Embryonic facial prominence (tissue), 1 donor: ENCODE measurements at regions not wholly inside any gene's neighbourhood (a gene's known extent, or its start where the extent isn't known, plus 50 kb on each side); places are given as distances from the start of the nearest gene placed in this dataset.
"Not testable (repeated sequence)": the region's sequence is repeated elsewhere in the genome, so short reads cannot be mapped to it uniquely, and the experiment has no call there.

Source experiments
- DNase-seq: peaks from one replicate; pipeline ENCODE4 v3.0.0-alpha.2; 2016; ENCODE audit errors: extremely low spot score

DNA sequence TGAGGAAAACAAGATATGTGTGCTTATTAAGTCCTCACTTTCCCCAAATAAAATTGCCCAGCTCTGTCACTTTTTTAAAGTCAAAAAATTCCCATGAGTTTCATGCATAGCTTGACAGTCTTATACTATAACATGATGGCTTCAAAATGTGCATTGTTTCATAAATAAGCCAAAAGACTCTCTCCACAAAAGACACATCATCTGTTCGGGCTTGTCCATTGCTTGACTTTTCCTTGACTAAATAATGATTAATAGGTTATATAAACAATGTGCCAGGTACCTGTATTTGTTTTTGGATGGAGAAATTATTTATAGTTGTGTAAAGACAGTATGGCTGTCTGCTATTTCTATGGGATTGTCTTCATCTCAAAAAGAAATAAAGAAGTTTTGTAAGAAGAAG, 329.2 kb upstream of the KLF3 start:
- DNase-seq, result no peak

DNA sequence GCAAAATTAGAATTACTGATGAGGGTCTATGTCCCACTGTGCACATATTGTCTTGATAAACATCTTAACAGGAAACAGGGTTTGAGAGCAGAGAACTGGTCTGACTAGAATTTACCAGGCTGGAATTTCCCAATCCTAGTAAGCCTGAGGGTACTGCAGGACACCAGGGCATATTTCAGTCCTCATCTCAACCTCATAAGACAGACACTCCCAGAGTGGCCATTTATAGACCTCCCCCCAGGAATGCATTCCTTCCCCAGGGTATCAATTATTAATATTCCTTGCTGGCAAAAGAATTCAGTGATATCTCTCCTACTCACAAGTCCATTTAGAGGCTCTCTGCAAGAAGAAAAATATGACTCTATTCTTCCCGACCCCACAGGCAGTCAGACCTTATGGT, 325.1 kb upstream of the KLF3 start:
- DNase-seq, result not testable (repeated sequence)

DNA sequence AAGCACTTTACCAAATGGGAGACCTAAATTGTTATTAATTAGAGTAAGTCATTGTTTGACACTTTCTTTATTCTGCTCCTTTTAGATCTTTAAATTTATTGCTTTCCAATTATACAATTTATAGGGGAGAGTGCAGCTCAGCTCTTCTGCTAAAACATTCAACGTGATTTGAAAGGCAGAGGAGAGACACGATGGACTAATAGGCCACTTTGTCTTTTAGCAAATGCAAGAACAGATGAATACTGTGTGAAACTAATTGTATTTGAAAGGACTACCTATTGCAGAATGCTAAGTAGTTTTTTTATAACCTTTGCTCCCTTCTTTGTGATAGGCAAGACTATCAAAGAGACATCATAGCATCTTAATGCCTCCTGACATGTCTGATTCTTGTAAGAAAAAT, 320.4 kb upstream of the KLF3 start:
- no peak for DNase-seq

DNA sequence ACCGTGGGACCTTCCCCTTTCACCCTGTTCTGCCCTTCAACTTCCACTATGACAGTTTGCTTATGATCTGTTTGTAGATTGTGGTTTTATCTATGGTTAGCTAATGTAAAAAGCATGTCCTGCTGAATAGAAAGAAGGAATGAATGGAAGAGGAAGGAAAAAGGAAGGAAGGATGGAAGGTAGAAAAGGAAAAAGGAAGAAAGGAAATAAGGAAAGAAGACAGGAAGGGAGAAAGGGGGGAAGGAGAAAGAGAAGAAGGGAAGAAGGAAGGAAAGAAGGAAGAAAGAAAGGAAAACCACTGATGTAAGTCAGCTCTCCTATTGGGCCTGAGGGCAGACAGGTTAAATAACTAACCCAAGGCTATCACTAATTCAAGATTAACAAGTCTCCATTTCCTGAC, 319.1 kb upstream of the KLF3 start:
- DNase-seq, result no peak

DNA sequence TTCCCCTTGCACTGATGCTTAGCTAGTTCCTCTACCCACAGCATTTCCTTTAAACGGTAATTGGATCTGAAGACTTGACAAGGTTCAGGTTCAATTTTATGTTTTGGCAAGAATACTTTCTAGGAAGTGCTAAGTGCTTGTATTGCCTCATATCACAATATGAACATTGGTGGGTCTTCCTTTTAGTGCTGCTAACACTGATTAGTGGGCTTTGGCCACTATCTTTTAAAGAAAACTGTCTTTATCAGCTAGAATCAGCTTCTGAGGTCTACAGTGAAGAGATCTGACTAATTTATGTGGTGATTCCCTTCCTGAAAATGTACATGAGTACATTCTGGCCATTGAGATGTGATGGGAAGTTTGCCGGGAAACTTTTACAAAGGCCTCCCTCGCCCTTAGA, 316.7 kb upstream of the KLF3 start:
- no peak for DNase-seq

DNA sequence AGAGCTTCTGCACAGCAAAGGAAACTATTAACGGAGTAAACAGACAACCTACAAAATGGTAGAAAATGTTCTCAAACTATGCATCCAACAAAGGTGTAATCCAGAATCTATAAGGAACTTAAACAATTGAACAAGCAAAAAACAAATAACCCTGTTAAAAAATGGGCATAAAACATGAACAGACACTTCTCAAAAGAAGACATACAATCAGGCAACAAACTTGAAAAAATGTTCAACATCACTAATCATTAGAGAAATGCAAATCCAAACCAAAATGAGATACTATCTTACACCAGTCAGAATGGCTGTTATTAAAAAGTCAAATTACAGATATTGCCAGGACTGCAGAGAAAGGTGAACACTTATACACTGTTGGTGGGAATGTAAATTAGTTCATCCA, 309.6 kb upstream of the KLF3 start:
- DNase-seq, result no peak

DNA sequence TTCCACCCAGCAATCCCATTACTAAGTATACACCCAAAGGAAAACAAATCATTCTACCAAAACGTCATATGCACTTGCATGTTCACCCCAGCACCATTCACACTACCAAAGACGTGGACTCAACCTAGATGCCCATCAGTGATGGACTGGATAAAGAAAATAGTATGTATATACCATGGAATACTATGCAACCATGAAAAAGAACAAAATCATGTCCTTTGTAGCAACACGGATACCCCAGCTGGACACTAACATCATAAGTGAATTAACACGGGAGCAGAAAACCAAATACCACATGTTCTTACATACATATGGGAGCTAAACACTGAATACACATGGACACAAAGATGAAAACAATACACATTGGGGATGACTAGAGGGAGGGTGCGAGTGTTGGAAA, 309.1 kb upstream of the KLF3 start:
- no peak for DNase-seq

DNA sequence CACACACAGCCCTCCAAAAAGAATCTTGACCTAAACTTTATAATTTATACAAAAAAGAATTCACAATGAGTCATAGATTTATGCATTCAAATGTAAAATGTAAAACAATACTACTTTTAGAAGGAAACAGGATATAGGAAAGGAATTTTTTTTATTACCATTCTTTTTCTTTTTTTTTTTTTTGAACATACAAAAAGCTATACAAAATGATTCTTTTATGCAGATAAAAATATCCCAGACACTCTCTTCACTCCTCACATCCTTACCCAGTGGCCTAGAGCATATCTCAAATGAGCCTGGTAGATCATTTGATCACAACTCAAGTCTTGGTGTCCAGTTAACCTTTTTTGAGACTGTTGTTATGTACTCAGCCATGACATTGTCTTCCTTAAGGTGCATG, 307.3 kb upstream of the KLF3 start:
- DNase-seq, result no peak

DNA sequence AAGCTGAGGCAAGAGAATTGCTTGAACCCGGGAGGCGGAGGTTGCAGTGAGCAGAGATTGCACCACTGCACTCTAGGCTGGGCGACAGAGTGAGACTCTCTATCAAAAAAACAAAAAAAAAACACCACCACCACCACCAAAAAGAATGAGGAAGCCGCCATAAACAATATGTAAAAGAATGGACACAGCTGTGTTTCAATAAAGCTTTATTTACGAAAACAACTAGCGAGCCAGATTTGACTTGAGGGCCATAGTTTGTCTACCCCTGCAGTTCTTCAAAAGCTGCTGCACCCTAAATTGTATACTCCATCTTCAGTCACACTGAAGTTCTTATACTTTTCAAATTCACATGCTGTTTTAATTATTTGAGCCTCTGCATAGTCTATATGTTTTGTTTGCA, 306.5 kb upstream of the KLF3 start:
- no peak for DNase-seq

DNA sequence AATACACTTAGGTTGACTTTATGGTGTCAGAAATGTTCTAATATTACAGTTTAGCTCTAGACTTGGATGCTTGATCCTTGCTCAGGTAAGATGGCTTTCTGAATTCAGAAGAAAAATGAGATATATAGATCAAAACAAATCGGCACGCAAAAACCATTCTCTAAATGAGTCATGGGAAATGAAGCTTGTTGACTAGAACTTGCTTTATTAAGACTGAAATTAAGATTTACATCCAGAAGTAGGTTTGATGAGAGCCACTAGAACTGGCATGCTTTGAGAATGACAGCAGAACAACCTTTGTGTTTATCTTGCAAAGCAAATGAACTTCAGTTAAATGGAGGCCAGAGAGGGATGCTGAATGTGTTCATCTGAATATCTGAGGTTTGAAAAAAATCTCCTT, 304.9 kb upstream of the KLF3 start:
- DNase-seq, result no peak

DNA sequence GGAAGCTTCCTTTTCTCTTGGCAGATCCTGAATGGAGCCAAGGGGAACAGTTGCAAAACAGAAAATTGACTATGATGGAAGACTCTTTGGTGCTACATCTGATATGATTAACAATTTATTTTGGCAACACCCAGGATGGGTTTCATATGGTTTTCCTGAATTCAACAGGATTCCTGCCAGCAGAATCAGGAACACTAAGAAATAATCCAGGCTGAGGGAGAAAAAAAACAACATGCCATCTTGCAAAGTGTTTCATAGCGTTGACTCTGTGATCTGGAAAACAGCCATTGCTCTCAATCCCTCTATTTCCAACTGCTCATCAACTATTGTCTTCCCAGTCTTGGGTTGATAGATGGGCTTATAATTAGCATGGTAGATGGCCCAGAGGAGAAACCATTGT, 303.8 kb upstream of the KLF3 start:
- no peak for DNase-seq

DNA sequence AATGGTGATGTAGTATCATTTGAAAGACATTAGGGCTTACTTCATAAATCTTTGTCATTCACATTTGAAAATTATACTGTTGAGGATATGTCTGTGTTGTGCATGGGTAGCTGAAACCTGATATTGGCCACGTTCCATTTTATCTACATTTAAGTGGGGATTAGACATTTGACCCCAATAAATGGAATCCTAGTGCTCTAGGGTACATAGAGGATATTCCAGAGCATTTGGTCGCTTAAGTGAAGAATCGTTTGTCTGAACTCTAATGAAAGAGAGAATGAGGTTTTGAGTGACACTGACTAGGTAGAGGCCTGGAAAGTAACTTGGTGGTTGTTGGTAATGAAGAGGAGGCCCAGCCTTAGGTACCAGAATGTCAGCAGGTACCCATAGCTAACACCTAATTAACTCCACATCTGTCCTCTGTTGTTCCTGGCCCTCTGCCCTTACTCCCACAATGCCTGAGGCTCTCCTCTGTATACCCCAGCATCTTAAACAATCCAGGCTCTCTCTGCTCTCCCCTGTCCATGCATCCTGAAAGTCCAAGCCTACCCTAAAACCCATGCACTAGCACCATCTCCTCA, 299.5 kb upstream of the KLF3 start:
- no peak for DNase-seq

DNA sequence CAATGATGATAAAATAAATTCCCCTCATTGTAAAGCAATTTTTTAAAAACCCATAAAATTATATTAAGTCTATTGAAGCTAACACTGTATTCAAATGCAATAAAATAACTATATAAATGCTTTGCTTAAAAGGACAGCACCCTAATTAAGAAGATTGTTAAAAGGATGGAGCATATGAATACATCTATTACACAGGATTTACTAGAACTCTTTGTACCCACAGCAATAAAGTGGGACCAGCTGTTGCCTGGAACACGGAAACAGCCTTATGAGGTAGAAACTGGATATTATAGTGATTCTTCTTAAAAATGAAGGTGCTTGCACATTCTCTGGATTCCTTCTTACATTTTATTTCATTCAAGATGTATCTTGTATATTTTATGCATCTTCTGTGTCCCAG, 298.7 kb upstream of the KLF3 start:
- DNase-seq, result no peak

DNA sequence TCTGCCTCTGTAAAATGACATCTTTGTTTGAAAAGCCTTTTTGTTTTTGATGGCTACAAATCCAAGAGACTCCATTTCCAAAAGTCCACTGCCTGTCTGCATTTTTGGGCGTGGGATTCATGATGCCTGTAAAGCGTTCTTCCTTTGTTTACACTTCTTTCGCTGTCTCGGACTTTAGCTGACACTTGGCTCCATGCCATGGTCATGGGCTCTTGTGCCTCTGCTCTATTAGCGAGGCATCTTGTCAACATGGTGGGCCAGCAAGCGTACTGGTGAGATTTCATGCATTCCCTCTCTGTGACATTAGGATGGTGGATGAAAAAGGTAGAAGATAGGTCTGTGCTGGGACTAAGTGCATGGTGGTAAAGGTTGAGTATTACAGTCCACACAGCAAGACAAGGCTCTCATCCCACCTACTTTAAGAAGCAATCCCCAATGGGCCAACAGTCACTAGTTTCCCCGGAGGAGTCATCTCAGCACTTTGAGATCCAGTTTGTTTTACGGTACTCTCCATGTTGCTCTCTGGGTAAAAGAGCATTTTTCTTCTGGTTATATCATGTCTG, 298.2 kb upstream of the KLF3 start:
- no peak for DNase-seq

DNA sequence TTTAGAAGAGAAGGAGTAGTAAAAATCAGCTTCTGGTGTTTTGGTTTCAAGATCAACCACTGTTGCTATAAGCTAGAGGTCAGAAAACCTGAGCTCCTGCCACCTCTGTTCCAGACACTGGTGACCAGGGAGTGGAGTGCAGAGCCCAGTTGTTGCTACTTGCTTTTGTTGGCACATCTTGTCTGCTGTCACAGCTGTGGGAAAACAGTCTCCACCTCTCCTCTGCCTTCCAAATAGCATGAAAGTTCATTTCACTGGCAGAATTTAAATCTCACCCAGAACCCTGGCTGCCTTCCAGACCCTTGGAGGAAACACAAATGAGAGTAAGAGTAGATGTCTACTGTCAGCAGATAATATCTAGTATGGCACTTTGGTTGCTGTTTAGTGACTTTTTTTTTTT, 297.5 kb upstream of the KLF3 start:
- no peak for DNase-seq

DNA sequence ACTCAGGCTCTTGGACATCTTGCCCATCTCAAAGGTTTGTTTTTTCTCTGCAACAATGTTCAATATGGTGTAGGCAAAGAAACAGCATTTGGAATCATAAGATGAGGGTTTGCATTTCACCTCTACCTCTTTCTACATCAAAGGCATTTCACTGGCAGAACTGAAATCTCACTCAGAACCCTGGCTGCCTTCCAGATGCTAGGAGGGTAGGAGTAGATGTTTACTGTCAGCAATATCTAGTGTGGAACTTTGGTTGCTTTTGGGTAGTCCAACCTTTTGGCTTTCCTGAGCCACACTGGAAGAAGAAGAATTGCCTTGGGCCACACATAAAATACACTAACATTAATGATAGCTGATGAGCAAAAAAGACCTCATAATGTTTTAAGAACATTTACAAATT, 297.0 kb upstream of the KLF3 start:
- no peak for DNase-seq

DNA sequence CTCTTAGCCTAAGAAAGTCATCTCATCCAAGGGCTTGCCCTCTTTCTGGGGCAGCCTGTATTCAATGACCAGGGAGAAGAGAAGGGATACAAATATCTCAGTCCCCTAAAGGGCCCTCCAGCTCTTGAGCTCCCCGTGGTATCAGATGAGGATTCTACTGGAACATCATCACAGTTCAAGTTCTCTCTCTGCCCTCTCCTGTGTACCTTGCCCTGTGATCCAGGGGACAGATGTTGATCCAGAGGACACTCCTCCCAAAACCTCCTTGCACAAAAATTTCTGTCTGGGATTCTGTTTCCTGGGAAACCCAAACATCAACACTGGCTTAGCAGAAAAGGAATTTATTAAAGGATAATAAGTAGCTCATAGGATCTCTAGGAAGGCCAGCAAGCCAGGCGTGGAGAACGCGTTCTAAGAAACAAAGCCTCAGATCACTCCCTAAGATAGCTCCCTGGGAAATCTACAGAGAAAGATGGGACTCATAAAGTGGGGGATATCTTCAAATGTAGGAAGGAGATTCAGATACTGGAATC, 296.3 kb upstream of the KLF3 start:
- no peak for DNase-seq

DNA sequence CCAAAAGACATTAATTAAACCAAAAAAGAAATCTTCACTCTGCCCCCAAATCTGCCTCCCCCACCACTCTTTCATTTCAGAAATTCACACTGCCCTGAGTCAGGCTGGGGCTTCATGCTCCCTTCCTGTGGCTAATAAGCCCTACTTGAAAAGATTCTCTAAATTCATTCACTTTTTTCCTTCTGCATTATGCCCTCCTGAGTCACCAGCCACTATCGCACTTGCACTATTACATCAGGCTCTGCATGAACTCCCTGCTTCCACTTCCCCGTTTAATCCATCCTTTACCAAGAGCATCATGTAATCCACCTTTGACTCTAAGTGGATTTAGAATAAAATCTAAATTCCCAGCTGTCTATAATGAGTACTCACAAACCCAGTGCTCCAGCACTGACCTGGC, 295.4 kb upstream of the KLF3 start:
- DNase-seq, result no peak

DNA sequence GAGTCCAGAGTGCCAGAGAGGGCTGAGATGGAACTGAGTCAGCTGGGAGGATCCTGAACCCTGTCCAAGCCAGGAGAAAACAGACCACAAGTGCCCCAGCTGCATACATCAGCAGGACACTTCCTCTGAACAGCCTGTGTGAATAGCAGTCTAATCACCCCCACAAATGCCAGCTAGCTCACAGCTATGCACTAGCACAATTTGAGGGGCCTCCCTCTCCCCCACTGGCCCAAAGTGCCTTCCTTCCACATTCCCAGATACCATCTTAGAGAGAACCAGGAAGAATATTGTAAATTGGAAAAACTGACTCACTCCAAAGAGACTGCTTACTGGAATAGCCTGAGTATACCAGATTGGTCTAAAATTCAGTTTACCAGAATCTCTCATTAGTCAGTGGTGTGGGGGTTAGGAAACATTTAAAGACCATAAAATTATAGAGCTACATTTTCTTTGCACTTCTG, 292.6 kb upstream of the KLF3 start:
- DNase-seq, result no peak

DNA sequence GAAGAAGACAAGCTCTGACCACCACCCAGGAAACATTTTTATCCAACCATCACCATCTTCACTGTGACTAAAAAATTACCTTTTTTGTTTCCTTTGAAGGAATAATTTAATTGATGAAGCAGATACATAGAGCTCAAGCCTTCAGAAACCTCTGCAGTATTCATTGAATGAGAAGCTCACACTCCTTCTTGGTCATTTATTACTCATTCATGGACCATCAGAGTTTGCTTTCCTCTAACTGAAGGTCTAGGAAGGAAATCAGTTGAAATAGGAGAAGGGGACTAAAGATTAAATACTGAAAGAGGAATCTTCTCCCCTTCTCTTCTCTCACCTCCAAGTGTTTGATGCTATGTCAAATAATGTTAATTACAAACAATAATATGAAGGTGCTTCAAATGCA, 290.6 kb upstream of the KLF3 start:
- no peak for DNase-seq

DNA sequence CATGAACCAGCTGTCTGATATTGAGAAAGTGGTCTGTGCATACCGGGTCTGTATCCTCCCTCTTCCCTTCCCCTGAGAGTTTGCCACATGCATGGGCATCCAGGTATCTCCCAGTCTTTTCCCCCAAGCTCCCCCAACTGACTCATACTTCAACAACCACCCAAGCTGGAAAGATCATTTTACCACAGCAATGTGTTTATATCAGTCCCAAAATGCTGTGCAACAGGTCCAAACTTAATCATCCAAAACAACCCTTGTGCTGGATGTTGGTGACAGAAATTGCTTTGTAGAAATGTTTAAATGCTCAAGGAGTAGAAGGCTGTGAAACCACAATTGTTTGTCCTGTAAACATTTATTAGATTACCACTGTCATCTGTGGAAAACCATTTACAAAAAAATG, 286.8 kb upstream of the KLF3 start:
- DNase-seq, result no peak

DNA sequence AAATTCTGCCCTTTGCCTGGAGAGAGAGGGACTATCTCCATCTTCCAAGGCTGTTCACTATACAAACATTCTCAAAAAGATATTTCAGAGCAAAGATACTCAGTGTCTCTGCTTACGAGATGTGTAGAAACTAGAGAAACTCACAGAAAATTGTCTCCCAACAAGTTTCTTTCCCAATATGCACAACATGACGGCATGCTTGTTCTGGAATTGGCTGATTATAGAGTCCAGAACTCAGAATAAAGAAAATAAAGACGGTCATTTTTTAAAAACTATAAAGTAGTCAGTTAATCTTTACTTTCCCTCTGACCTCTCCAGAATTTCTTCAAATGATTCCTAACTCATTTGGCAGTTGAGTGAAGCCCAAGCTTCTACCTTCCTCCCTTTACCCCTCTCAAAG, 285.5 kb upstream of the KLF3 start:
- no peak for DNase-seq

DNA sequence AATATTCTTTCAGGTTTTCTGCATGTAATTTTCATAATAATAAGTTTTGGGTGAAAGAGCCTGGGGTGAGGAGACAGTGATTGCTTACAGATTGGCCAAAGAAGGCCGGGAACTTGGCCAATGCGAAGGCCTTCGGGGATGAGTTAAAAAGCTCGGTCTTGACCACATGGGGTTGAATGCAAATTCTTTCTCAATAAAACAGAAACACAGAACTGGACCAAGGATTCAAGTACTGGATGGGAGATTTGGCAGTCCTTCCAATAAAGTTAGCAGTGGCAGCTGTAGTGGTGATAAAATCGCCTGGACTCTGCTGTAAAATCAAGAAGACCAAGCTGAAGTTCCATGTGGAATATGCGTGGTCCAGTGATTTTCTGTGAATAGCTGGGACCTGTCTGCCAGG, 282.2 kb upstream of the KLF3 start:
- DNase-seq, result no peak

DNA sequence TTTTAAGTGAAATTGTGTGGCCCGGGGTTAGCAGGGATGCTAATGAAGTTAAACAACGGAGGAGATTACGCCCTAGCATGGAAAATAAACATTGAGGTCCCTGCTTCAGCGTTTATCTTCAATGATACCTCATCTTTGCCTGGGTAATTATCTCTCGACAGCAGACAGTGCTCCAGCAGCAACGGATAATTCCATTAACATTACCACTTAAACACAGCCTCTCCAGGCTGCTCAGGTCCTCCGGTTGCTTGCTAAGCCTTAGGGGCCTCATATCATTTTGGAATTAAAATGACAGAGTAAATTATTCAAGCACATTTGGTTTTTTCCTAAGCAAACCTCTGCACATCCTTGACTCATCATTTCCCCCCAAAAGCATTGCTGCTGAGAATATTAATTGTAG, 281.5 kb upstream of the KLF3 start:
- no peak for DNase-seq
